ENCODE measurements at regions not wholly inside any gene's neighbourhood (a gene's known extent, or its start where the extent isn't known, plus 50 kb on each side); places are given as distances from the start of the nearest gene placed in this dataset.

DNA sequence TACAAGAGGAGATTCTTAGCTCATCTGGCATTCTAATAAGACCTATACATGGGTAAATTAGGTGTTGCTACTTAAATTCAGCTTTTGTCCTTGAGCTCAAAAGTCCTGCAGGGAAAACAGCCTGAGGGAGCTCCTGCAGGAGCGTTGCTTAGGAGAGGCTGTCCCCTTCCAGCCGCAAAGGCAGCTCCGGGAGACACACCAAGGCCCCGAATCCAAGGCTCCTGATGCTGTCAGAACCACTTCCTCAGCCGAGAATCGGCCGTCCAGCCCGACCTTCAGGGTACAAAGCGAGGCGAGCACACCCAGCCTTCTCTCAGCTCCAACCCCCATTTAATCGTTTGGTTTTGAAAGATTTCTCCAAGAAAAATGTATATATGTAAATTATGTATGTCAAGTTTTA lies 87.0 kb downstream of the DACT2 start:
- no peaks in the 10 kb centered on the region for H3K36me3 ChIP-seq
- TF ChIP-seq, protein P1, sequence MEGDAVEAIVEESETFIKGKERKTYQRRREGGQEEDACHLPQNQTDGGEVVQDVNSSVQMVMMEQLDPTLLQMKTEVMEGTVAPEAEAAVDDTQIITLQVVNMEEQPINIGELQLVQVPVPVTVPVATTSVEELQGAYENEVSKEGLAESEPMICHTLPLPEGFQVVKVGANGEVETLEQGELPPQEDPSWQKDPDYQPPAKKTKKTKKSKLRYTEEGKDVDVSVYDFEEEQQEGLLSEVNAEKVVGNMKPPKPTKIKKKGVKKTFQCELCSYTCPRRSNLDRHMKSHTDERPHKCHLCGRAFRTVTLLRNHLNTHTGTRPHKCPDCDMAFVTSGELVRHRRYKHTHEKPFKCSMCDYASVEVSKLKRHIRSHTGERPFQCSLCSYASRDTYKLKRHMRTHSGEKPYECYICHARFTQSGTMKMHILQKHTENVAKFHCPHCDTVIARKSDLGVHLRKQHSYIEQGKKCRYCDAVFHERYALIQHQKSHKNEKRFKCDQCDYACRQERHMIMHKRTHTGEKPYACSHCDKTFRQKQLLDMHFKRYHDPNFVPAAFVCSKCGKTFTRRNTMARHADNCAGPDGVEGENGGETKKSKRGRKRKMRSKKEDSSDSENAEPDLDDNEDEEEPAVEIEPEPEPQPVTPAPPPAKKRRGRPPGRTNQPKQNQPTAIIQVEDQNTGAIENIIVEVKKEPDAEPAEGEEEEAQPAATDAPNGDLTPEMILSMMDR (IDR thresholded peaks at IDR 0.05): no peak
- no peaks in the 10 kb centered on the region for H3K9me3 ChIP-seq
- H3K4me1 ChIP-seq: no peaks in the 10 kb centered on the region
- H3K4me3 ChIP-seq: no peak overlapping the region
- intact Hi-C loops (cut with DNase I): no loop called here
- H3K27ac ChIP-seq: no peak overlapping the region
- H3K27me3 ChIP-seq: no peaks in the 10 kb centered on the region
- H3K9ac ChIP-seq (ENCODE audit: low read depth in 2 of 2, low read length in 2 of 2): no peak overlapping the region
- DNase-seq: no peak

DNA sequence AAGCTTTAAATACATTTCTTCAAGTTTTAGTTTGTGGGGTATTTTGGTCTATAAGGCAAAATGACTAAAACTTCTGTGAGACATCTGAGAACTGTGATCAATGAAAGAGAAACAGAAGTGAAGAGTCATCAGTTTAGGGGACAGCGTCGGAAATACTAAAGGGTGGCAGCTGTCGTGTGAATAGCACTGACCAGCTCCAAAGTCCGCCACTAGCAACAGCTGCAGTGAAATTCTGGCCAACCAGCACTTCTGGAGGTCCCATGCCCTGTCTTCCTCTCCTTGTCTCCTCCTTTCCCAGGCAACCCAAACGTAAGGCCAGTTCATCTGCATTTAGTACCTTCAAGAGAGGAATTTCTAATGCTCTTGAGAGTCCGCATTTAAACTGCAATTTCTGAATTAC lies 87.5 kb downstream of the DACT2 start:
- no peaks in the 10 kb centered on the region for H3K4me1 ChIP-seq

DNA sequence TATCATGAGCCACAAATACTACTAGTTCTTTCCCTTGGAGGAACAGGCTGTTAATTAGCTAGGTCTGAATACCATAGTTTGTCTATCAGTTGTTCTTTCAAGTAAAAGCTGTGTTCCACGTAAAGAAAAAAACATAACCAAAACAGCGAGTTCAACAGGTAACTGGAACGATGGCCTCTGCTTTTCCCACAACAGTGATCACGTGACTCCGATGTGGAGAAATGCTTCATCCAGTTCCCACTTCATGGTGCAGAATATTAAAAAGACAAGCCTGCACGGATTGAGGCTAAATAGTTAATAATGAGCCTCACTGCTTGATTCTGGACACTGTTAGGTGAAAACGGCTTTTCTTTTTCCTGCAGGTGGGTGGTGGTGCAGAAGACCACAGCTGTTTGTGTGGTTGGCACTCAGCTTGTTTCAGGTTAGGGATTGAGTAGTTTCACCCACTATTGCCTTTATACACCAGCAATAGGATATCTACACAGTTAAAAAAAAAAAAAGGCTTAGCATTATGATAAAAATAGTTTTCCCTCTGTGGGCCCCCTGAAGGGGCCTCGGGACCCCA lies 88.1 kb downstream of the DACT2 start:
- no peak overlapping the region for H3K9ac ChIP-seq (ENCODE audit: low read depth in 2 of 2, low read length in 2 of 2)
- H3K36me3 ChIP-seq: no peaks in the 10 kb centered on the region
- H3K4me3 ChIP-seq: no peak overlapping the region
- no peak for DNase-seq
- H3K27me3 ChIP-seq: no peaks in the 10 kb centered on the region
- H3K4me1 ChIP-seq: no peaks in the 10 kb centered on the region
- no peak overlapping the region for H3K27ac ChIP-seq
- TF ChIP-seq, protein P1 (IDR thresholded peaks at IDR 0.05): no peak
- H3K9me3 ChIP-seq: no peaks in the 10 kb centered on the region
- intact Hi-C loops (cut with DNase I): no loop called here

More for the DNA sequence above, 87.5 kb downstream of the DACT2 start:
- H3K4me3 ChIP-seq: no peak overlapping the region
- intact Hi-C loops (cut with DNase I): no loop called here
- TF ChIP-seq, protein P1 (IDR thresholded peaks at IDR 0.05): no peak
- no peaks in the 10 kb centered on the region for H3K36me3 ChIP-seq
- H3K27ac ChIP-seq: no peak overlapping the region
- H3K9me3 ChIP-seq: no peaks in the 10 kb centered on the region
- no peak for DNase-seq
- no peak overlapping the region for H3K9ac ChIP-seq (ENCODE audit: low read depth in 2 of 2, low read length in 2 of 2)
- H3K27me3 ChIP-seq: no peaks in the 10 kb centered on the region

DNA sequence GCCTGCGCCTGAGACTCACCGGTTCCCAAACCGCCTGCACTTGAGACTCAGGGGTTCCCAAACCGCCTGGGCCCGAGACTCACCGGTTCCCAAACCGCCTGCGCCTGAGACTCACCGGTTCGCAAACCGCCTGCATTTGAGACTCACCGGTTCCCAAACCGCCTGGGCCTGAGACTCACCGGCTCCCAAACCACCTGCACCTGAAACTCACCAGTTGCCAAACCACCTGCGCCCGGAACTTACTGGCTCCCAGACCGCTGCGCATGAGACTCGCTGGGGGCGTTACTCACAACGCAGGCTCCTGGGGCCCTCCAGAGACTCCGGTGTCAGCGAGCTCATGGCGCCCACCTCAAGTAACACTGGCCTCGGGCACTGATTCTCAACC lies 90.2 kb downstream of the DACT2 start:
- Histone ChIP-seq H3K4me1 (no peaks in the 10 kb centered on the region), H3K9me3 (no peaks in the 10 kb centered on the region), H3K27me3 (no peaks in the 10 kb centered on the region), H3K4me3 (no peak overlapping the region), H3K27ac (no peak overlapping the region), H3K9ac (ENCODE audit: low read depth in 2 of 2, low read length in 2 of 2) (no peak overlapping the region), H3K36me3 (no peaks in the 10 kb centered on the region)
- TF ChIP-seq, protein P1 (IDR thresholded peaks at IDR 0.05): no peak
- intact Hi-C loops (cut with DNase I): no loop called here
- no peak for DNase-seq

DNA sequence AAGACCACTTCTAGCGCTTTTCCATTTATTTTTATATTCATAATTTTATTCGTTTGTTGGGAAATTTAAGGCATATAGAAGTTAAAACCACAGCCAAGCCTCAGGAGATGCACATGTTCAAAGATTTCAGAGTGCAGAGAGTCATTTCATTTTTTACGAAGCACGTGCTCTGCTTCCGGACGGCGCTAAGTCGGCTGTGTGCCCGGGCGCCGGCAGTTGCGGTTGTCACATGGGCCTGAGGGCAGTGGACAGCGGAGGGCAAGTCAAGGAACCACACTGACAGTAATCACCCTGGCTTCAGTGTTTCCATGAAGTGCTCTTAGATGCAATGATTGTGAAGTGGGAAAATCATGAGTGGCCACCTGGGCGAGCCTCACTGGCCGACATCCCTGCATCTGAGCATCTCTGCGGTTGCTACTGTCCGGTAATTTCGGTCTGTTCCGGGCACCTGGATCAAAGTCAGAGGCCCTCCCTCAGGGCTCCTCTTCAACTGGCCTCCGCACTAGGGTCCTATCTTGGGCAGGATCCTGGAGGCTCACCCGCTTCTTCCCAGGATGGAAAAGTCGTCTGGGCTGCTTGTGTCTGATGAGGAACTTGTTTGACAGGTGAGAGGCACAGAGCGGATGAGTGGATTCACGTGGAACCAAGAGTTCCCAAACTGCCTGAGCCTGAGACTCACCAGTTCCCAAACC lies 90.8 kb downstream of the DACT2 start:
- H3K9ac ChIP-seq (ENCODE audit: low read depth in 2 of 2, low read length in 2 of 2): no peak overlapping the region
- H3K27me3 ChIP-seq: no peaks in the 10 kb centered on the region
- no peak overlapping the region for H3K4me3 ChIP-seq
- no peaks in the 10 kb centered on the region for H3K36me3 ChIP-seq
- TF ChIP-seq, protein P1 (IDR thresholded peaks at IDR 0.05): no peak
- H3K9me3 ChIP-seq: no peaks in the 10 kb centered on the region
- no peaks in the 10 kb centered on the region for H3K4me1 ChIP-seq
- no peak for DNase-seq
- intact Hi-C loops (cut with DNase I): no loop called here
- no peak overlapping the region for H3K27ac ChIP-seq
